NCI-H128 (cell line): ENCODE measurements at regions not wholly inside any gene's neighbourhood (a gene's known extent, or its start where the extent isn't known, plus 50 kb on each side); places are given as distances from the start of the nearest gene placed in this dataset.
"Not testable (repeated sequence)": the region's sequence is repeated elsewhere in the genome, so short reads cannot be mapped to it uniquely, and the experiment has no call there.

Experiments used
- DNase-seq: peaks from one replicate; lab custom pipeline; 2025; ENCODE audit not compliant: unreplicated experiment; lab: John Stamatoyannopoulos, UW

DNA sequence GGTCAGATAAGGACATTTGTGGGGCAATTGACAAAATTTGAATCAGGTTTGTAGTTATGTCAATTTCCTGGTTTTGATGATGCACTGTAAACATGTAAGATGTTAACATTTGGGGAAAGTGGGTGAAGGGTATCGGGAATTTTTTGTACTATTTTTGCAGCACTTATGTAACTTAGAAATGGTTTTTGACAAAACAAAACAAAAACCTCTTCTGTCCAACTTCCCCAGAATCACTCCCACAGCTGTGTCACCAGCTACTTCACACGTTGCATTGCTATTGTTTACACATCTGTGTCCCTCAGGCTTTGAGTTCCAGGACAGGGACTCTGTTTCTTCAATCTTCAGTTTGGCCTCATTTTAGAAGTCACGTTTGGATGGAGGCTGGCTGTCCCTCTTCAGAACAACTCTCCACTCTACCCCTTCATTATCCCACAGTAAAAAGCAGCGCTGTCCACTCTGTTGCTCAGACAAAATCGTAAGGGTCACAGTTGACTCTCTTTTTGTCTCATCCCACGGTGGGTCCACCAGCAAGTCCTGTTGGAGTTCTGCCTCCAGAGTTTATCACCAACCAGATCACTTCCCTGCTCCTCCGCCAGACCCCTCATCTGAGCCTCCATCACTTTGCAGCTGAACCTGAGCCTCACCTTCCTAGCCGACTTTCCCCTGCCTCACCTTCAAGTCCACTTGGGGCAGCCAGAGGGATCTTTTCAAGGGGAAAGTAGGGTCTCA is 63.2 kb downstream of the NENF start:
- DNase-seq, result no peak

DNA sequence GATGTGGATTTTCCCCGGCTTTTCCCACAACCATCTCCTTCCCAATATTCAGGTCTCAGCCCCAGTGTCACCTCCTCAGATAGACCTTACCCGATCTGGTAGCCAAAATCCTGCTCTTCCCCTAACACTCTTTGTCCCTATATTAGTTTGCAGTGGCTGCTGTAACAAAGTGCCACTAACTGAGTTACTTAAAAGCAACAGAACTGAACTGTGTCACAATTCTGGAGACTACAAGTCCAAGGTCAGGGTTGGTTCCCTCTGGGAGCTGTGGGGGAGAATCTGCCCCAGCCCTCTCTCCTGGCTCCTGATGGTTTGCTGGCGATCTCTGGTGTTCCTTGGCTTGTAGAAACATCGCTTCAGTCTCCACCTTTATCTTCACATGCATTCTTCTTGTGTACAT is 64.0 kb downstream of the NENF start:
- DNase-seq, result no peak

DNA sequence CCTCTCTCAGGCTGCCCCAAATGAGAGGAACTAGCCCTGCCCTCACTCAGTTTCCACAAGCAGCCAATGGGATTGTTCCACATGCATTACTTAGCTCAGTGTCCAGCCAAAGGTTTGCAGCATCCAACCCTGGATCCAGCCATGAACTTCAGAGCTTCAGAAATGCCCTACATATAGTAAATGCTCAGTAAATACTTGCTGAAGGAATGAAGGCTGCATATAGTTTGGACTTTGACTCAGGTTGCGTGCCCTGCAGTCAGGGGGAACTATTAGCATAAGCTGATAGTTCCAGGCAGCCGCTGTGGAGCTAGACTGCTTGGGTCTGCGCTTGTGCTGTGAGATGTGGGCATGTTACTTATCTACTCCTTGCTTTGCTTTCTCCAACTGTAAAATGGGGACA is 64.8 kb downstream of the NENF start:
- no peak for DNase-seq

DNA sequence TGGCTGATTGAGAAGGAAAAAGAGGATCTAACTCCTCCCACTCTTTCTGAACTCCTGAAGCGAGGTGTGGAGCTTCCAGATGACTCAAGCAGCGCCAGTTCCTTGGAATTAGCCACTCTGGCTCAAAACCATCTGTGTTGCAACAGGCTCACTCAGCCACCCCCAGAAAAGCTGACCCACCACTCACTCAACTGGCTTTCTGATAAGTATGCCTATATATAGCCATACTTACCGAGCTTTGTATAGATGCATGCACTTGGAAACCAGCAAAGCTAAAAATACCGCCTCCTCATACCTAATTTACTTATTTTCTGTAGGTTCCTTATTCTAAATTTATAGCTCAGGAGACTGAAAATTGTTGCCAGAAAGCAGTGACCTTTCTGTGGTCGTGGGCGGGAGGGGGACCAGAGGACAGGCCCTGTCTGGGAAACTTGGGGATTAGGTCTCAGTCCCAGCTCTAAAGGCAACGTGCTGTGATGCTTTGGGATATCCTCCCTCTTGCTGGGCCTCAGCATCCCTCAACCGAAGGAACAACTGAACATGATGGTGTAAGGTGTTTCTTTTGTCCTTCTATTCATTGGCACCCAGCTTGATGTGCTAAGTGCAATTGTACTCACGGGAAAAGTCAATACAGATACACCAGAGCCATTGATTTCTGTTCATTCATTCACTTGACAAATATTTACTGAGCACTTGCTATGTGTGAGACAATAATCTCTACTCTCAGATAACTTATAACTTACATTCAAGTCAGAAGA is 65.7 kb downstream of the NENF start:
- DNase-seq, result no peak

DNA sequence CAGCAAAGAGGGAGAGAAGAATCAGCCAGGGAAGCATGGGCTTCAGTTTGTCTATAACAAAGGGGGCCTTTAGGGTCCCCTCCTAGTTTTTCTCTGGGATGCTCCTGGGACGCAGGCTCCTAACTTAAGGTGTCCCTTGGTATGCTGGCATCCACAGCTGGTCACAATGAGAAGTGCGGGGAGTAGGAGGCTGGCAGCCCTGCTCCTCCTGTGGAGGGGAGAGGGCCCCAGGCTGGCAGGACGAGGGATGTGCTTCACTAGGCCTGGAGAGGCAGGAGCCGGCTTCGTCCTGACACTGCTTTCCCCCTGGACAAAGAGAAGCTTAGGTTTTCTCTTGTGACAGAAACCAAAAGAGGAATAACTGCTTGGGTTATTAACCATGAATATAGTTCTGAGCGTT is 67.6 kb downstream of the NENF start:
- DNase-seq, result no peak

DNA sequence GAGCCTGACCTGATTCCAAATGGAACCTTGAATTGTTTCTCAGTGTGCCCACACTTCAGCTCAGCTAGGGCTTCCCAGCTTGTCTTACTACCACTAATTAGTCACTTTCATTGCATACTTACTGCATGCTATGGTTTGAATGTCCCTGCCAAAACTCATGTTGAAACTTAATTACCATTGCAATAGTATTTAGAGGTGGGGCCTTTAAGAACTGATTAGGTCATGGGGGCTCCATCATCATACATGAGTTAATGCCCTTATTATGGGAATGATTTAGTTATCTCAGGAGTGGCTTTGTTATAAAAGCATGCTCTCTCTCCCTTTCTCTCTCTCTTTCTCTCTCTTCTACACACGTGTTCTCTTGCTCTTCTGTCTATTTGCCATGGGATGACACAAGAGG is 68.3 kb downstream of the NENF start:
- no peak for DNase-seq

DNA sequence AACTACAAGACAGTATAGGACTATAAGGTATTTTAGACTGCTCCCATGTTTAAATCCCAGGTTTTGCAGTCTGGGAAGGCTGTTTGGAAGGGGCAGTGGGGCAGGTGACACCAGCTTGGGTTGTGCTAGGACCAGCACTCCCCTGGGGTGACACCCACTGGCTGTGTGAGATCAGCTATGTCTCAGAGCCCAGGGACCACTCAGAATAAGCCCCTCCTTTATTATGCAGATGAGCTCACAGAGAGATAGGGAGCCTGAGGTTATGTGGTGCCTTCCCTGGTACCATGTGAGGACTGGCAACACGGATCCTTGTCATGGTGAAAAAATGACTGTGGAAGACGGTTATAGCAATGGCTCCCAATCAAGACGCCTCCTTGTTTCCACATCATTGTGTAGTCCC is 71.0 kb downstream of the NENF start:
- DNase-seq, result no peak

DNA sequence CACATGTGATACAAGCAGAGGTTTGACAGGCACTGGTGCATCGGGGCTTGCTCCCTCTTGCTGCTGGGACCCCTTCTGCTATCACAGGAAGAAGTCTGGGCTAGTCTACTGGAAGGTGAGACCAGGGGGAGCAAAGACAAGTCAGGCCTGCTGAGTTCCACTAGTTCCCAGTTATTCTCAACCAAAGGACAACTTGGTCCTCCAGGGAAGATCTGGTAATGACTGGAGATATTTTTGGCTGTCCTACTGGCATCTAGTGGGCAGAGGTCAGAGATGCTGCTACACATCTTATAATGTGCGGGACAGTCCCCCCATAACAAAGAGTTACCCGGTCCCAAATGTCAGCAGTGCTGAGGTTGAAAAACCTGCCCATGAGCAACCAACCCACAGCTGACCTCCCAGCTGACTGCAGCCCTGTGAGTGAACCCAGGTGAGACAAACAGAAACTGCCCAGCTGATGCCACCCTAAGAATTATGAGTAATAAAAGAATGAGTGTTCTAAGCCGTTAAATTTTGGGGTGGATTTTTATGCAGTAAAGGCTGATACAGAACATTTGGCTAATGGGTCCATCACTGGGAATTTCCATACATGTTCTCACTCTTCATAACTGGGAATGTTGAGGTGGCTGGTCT is 71.6 kb downstream of the NENF start:
- DNase-seq, result no peak

DNA sequence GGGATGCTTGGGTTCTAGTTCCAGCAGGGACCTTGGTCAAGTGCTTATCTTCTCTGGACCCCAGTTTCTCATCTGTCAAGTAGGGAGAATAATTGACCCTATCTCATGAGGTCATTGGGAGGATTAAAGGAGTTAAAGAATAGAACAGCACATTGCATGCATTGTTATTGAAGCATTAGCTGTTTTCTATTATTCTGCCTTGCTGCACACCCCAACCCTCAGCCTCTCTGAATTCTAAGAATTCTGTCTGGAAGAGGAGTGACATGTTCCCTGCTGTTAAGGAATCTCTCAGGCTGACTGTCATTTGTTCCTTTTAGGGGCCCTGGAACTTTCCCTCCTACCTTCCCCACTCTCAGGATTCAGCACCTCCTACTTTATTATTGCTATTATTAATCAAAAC is 73.9 kb downstream of the NENF start:
- no peak for DNase-seq

DNA sequence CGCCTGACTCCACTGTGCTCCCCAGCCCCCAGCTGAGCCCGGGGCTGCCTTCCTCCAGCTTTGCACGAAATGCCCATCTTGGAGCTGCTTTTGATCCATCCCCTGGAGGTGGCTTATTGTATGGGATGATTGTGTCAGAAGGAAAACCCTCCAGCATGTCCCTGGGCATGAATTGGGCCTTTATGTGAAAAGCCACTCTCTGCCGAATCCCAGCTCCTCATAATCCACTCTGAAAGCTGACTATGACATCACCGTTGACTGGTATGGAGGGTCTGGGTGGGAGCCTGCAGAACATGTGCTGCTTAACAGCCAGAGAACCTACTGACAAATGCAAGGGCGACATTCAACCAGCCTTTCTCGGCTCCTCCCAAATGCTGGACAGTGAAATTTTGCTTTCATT is 74.6 kb downstream of the NENF start:
- no peak for DNase-seq

DNA sequence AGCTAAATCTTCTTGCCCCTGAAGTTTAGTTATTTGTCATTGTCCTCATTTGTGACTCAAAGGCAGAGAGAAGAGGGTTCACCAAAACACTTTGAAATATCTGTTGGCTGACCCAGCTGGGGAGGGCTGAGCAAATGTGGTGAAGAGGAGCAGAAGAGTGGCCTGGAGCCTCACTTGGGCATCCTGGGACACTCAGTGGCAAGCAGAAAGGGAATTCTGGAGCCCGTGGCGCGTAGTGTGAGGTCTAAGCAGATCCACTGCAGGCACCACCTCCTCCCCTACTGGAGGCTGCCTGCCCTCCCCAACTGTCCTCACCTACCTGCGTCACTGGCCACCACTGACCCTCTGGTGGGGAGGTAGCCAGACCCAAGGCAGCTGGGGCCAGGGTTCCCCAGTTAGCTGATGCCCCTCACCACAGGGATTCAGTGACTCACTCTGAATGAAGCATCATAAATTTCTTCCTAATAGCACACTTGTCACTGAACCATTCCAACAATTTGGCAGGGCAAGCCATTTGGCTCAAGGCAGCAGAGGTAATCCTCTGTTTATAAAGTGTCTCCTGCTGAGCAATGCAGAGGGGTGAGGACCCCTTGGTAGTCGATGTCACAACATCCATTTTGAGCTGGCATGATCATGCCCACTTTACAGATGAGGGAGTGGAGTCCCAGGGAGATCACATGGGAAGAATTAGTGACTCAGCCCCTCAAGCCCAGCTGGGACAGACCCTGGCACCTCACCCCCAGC is 80.3 kb downstream of the NENF start:
- DNase-seq, result no peak

DNA sequence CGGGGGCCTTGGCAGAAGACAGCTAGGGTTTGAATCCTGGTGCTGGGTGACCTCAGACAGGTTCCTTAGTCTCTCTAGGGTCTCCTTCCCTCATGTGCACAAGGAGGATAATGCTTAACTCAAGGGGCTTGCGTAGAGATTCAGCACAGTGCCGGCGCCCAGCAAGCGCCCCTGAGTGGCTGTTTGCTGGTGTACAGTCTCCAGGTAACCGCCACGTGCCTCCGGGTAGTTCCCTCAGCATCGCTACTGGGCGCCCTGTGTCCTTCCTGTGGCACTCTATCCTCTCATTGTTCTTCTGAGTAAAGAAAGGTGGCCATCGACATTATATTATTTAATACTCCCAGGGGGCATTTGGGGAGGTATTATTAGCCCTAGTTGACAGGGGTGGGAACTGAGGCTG is 80.9 kb downstream of the NENF start:
- DNase-seq, result no peak

DNA sequence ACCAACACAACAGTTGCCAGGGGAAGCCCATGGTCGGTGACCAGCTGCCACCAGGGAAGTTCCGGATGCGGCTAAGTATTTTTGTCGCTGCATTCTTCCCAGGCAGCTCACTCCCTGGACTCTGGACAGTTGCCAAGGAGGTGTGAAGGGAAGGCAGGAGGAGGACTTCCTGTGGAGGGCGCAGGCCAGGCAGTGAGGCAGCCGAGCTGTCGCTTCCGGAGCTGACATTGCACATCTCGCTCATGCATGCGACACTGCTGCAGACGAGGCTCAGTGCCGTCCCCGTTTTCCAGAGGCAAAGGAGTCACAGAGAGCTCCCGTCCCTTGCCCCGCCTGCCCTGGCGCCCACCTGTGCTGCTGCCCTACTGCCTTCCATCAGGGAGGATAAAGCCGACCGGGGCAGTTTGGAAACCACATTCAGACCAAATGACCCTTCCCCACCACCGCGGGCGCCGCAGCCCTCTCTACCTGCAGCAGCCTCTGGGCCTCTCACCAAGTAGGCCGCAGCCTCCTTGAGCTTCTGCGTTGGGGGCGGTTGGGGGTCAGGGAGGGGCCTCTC is 81.4 kb downstream of the NENF start:
- no peak for DNase-seq

DNA sequence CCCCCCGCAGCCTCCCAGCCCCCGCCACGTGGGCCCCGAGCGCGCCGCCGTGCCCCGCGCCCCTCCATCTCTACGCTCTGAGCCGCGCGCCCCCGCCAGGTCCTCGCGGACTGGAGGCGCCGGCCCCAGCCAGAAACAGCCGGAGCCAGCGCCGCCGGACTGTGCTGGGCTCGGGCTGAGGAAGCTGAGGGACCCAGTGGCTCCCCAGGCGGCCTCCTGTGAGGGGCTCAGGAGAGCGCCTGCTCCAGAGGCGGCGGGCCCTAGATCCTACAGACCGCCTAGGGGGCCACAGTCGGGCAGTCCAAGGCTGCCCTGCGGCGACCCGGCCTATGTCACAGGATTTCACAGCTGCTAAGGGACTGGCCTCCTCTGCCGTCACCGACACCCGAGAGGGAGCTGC is 82.1 kb downstream of the NENF start:
- DNase-seq, result no peak

DNA sequence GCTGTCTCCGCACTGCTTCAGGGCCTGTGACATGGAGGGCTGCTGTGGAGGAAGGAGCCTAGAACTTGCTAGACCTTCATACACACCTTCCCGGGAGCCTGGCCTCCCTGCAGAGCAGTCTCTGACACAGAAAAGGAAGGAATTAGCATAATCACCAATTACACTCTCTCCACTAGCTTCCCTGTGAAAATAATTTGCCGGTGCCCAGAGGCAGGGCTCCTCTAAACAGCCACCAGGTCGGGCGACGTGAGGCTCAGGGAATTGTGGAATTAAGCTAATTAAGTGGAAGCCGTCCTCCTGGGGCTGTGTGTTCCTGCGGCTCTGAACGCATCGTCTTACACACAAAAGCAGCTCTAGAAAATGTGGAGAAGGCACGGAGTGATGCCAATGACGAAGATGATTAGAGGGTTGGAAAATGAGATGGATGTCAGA is 82.6 kb downstream of the NENF start:
- DNase-seq, result no peak

DNA sequence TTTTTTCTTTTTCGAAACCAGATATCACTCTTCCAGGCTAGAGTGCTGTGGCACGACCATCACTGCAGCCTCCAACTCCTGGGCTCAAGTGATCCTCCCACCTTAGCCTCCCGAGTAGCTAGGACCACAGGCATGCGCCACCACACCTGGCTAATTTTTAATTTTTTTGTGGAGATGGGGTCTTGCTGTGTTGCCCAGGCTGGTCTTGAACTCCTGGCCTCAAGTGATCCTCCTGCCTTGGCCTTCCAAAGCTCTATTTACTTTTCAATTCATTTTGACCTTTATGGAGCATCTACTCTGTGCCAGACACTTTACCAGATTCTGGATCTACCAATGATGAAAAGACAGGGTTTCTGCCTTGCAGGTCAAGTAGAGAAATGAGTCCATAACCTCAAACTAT is 83.3 kb downstream of the NENF start:
- DNase-seq, result not testable (repeated sequence)

DNA sequence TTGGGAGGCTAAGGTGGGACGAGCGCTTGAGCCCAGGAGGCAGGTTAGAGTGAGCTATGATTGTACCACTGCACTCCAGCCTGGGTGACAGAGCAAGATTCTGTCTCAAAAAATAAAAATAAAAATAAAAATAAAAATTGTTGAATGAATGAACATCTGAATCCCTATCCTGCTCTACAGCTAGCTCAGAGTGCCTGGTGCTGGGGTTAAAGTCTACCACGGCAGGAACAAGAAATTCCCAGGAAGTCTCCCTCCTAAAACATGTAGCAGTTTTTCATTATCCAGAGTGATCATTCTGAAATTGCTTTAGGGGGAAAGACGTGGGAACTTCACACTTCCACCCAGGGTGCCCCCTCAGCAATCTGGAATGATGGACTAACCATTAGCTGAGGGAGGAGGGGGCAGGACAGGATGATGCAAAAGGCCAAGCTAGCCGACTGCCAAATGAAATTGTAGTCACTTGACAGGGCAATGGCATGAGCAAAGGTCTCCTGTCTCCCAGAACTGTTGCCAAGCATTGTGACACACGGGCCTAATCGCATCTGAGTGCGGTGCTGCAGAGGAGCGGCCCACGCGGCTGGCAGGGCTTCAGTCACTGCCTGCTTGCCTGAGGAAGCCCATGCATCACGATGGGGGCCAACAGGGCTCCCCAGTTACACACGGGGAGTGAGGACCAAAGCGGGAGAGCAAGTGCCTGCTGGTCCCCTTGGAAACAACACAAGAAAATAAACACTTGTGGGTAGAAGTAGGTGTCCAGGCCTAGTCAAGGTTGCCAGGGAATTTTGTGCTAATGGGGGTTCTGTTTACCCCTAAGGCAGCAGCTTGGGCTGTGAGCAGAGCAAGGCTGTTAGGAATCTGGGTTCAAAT is 85.7 kb downstream of the NENF start:
- no peak for DNase-seq

DNA sequence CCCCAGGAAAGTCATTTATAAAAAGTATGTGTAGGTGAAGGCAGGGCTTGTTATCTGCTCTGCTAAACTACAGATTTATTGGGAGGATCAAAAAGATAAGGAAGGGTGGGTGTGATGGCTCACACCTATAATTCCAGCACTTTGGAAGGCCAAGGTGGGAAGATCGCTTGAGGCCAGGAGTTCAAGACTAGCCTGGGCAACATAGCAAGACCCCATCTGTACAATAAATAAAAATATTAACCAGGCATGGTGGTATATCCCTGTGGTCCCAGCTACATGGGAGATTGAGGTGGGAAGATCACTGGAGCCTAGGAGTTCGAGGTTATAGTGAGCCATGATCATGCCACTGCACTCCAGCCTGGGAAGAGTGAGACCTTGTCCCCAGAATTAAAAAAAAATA is 86.4 kb downstream of the NENF start:
- no peak for DNase-seq

DNA sequence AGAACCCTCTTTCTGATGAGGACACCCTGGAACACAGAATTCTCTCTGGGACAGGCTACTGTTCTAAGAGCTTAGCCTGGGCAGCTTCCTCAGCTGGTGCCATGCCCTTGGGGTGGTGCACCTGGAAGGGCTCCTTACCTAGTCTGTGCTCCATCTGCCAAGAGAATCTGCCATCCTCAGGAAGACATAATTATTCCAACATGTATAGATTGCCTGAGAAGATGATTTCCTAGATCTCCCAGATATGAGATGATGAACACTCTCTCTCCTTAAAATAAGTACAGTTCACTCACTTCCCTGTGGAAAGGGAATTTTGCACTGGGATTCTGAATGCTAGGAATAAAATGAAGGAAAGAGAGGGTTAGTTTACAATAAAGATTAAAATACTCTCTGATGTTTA is 87.6 kb downstream of the NENF start:
- no peak for DNase-seq

DNA sequence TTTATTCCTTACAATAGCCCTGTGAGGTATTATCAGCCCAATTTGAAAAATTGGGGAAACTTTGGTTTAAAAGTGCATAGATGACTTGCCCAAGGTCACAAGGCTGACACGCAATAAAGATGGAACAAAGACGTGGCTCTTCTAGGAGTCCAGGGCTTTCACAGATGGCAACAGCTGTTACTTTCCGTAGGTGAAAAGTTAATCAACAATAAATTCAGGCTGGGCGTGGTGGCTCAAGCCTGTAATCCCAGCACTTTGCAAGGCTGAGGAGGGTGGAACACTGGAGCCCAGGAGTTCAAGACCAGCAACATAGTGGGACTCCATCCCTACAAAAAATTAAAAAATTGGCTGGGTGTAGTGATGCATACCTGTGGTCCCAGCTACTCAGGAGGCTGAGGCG is 87.8 kb upstream of the ATF3 start:
- DNase-seq, result no peak
